Fibroblast of mammary gland (primary cell): ENCODE measurements at regions not wholly inside any gene's neighbourhood (a gene's known extent, or its start where the extent isn't known, plus 50 kb on each side); places are given as distances from the start of the nearest gene placed in this dataset.

ENCODE experiments used
- DNase-seq: peaks from one replicate; pipeline ENCODE4 v3.0.0-alpha.2; 2010; ENCODE audit warnings: low read depth
- H3K4me3 ChIP-seq: 2 replicates; pipeline ENCODE4 v1.5.1; 2011; ENCODE audit warnings: low read depth, mild to moderate bottlenecking, low read length, moderate library complexity; ENCODE audit not compliant: control insufficient read depth
- TF ChIP-seq, protein P1 (sequence below): conservative IDR thresholded peaks from 2 replicates; pipeline ENCODE4 v1.5.1; 2011; ENCODE audit warnings: low read depth, low read length, inconsistent platforms; ENCODE audit not compliant: control insufficient read depth, insufficient read depth

DNA sequence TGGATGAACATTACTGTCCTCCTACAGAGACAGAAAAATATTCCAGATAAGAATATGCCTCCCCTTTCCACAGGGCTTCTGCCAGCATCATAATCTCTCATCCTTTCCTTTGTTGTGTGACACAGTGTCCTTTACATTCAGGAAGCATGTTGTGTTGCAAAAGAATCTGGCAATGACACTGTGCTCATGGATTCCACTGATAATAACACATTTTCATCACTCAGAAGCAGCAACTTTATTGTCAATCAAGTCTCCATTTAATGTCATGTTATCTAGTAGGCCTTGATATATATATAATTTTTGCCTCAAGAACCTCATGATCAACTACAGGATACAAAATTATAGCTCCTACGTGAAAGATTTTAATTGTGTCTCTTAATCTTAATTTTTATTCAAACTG, 833.9 kb downstream of the FSTL5 start:
- DNase-seq, result no peak
- H3K4me3 ChIP-seq, result no peak overlapping the region
- TF ChIP-seq, protein P1, sequence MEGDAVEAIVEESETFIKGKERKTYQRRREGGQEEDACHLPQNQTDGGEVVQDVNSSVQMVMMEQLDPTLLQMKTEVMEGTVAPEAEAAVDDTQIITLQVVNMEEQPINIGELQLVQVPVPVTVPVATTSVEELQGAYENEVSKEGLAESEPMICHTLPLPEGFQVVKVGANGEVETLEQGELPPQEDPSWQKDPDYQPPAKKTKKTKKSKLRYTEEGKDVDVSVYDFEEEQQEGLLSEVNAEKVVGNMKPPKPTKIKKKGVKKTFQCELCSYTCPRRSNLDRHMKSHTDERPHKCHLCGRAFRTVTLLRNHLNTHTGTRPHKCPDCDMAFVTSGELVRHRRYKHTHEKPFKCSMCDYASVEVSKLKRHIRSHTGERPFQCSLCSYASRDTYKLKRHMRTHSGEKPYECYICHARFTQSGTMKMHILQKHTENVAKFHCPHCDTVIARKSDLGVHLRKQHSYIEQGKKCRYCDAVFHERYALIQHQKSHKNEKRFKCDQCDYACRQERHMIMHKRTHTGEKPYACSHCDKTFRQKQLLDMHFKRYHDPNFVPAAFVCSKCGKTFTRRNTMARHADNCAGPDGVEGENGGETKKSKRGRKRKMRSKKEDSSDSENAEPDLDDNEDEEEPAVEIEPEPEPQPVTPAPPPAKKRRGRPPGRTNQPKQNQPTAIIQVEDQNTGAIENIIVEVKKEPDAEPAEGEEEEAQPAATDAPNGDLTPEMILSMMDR, result no peak

DNA sequence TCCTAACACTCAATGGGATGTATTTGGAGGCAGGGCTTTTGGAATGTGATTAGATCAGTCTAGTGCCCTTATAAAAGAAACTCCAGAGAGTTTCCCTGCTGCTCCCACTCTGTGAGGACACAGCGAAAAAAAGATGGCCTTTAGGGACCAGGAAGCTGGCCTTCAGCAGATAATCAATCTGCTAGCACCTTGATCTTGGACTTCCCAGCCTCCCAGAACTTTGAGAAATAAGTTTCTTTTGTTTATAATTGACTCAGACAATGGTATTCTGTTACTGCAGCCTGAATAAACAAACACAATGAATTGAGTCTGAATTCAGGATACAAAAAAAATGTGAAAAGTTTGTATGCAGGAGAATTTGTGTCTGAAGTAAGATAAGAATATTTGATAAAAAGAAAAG, 842.1 kb downstream of the FSTL5 start:
- DNase-seq, result no peak
- TF ChIP-seq, protein P1, result no peak
- no peak overlapping the region for H3K4me3 ChIP-seq

DNA sequence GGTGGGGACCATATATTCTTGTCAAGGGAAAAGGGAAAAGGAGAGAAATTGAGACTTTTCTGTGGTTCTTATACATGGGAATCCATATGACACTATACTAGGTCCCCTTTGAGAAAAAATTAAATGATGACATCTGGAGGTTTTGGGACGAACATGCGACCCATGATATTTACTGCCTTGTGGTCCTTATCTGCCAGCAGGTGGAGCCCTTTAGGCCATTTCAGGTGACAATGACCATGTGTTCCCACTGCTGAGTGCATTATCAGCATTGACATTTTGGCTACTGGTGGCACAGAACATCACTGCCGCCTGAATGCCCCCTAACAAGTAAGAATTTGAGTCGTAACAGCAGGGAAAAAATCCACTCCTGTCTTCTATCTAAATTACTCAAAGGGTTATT, 843.4 kb downstream of the FSTL5 start:
- no peak overlapping the region for H3K4me3 ChIP-seq
- TF ChIP-seq, protein P1, result peak; percentile 2
- DNase-seq, result no peak

DNA sequence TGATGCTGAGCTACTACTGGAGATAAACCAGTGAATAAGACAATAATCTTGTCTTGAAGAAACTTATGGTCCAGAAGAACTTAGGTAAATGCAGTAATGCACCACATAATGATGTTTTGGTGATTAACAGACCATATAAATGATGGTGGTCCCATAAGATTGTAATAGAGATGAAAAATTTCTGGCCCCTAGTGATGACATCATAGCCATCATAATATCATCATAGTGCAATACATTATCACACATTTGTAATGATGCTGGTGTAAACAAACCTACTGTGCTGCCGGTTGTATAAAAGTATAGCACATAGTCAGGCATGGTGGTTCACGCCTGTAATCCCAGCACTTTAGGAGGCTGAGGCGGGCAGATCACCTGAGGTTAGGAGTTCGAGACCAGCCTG, 846.8 kb downstream of the FSTL5 start:
- no peak overlapping the region for H3K4me3 ChIP-seq
- DNase-seq, result no peak
- TF ChIP-seq, protein P1, result no peak

DNA sequence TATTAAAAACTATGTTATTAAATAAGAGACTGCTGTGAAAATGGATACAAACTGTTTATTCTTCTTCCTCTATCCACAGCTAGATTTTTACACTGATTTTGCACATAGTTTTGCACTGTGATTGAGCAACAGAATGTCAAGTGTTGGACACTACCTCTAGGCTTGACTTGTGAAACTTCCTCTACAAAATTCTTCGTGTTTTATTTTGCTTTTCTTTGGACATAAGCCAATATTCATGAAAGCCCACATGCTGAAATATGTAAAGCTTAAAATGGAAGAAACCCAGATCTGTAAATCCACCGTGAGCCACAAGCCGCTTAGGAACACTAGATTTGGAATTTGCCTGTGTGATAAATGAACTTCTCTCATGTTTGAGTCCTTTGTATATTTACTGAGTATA, 849.4 kb downstream of the FSTL5 start:
- DNase-seq, result no peak
- no peak overlapping the region for H3K4me3 ChIP-seq
- TF ChIP-seq, protein P1, result no peak

DNA sequence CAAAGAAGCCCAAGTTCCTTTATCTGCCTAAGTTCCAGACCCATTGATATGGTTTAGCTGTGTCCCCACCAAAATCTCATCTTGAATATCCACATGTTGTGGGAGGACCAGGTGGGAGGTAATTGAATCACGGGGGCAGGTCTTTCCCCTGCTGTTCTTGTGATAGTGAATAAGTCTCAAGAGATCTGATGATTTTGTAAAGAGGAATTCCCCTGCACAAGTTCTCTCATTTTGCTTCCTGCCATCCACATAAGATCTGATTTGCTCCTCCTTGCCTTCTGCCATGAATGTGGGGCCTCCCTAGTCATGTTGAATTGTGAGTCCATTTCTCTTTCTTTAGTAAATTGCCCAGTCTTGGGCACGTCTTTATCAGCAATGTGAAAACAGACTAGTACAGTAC, 860.2 kb downstream of the FSTL5 start:
- DNase-seq, result no peak
- TF ChIP-seq, protein P1, result no peak
- H3K4me3 ChIP-seq, result no peak overlapping the region

DNA sequence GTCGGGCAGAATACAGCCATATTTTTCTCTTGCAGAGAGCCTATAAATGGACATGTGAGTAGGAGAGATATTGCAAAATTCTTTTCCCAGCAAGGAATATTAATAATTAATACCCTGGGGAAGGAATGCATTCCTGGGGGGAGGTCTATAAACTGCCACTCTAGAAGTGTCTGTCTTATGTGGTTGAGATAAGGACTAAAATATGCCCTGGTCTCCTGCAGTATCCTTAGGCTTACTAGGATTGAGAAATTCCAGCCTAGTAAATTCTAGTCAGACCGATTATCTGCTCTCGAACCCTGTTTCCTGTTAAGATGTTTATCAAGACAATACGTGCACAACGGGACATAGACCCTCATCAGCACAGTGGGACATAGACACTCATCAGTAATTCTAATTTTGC, 872.6 kb downstream of the FSTL5 start:
- TF ChIP-seq, protein P1, result no peak
- DNase-seq, result no peak
- no peak overlapping the region for H3K4me3 ChIP-seq
